ENCODE measurements at regions not wholly inside any gene's neighbourhood (a gene's known extent, or its start where the extent isn't known, plus 50 kb on each side); places are given as distances from the start of the nearest gene placed in this dataset.

GRCh38 chr1:234875328-234875952, 253.2 kb downstream of the TOMM20 start:
- no peak for TF ChIP-seq CTCF (IDR thresholded peaks at IDR 0.05)
- no peak for TF ChIP-seq EZH2phosphoT487 (IDR thresholded peaks at IDR 0.05)
- no peak for TF ChIP-seq EZH2 (IDR thresholded peaks at IDR 0.05)

Data from neural progenitor cell (in vitro differentiated cells).